NCI-H524 (cell line): ENCODE measurements at regions not wholly inside any gene's neighbourhood (a gene's known extent, or its start where the extent isn't known, plus 50 kb on each side); places are given as distances from the start of the nearest gene placed in this dataset.
"Not testable (repeated sequence)": the region's sequence is repeated elsewhere in the genome, so short reads cannot be mapped to it uniquely, and the experiment has no call there.

Experiments used
- DNase-seq, 2 experiments: peaks; one replicate each; lab custom pipeline; 2025; lab: John Stamatoyannopoulos, UW

GRCh38 chr2:65789923-65790675 lies 357.7 kb upstream of the SPRED2 start:
- DNase-seq: no peak

- no peak for DNase-seq
These were observed 356.2 kb upstream of the SPRED2 start for GRCh38 chr2:65788556-65788955.

DNA sequence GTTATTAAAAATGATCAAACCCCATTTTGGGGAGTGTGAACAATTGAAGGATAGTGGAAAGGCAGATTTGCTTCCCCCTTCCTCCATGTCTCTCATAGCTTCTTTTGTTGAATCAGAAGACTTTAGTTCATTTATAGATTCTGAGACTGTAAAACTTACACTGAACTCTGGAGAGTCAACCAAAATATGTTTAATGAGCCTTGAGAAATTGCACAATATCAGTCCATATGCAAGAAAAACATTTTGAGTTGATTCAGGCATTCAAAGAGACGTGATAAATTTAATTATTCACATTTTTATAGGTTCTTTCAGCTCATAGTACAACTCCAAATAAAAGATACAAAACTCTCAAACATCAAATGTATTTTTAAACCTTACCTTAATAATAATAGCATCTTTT lies 354.4 kb upstream of the SPRED2 start:
- no peak for DNase-seq

DNA sequence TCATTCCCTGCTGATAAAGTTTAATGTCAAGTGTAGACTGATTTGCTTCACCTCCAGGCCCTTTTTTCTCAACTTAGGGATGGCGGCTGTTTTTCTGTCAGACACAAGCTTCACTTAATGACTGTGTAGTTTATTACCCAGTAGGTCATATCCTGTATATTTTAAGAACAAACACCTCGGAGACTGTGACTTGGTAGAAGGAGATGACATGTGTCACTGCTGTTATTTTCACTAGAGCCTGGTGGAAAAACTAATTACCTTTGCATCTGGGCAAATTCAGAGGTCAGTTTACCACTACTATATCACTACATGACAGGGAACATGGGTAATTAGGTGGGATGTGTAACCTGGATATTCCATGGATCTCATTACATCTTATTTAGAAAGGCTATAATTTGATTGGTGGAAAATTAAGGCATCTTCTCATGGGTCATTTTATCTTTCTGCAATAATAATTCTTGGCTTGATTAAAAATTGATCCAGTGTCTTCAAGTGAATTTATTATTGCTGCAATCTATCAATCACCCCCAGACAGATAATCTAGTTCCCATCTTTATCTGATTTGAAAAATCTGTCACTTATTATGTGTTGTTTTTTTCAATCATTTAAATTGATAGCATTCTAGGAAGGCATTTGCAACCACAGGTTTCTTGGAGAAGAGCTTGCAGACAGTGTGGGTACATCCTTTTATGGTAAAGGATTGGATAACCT lies 353.8 kb upstream of the SPRED2 start:
- no peak for DNase-seq

DNA sequence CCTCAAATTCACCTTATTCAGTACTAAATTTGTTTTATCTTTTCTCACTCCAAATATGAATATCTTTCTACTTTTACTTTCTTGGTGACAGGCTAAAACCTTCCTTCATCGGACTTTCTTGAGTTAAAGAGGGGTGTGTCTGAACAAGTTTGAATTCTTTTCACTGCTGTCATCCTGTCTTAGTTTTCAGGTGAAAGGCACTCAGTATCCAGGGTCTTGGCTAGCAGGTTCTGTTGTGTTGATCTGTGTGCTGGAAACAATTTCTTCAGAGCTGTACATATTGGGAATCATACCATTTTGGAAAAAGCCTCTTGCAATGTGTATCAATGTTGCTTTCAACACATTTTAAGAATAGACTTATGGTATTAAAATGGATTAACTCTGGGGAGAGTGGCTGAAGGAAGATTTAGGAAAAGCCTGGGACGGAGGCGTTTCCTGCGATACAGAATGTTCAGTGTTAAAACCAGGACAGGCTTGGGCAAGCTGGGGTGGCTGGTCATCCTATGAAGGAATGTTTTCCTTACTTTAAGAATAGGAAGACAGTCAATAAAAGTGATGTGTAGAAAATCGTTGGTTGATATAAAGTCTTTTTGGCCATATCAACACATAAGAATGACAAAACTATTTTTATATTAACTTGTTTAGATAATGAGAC lies 350.7 kb upstream of the SPRED2 start:
- DNase-seq: no peak

DNA sequence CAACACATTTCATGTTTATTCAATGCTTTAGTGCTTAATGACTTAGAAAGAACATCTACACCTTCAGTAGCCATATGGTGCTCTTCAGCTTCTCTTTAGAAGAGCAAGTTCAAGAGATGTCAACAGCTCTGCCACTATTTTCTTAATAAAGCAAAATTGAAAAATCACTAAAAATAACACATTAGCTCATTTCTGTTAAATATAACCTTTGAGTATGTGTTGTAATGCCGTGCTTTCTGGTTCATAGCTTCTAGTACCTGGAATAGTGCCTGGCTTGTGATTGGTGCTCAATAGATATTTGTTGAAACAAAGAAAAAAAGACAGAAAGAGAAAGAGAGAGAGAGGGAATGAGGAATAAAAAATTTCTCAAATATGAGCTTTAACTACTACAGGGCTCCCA lies 349.8 kb upstream of the SPRED2 start:
- DNase-seq: no peak

DNA sequence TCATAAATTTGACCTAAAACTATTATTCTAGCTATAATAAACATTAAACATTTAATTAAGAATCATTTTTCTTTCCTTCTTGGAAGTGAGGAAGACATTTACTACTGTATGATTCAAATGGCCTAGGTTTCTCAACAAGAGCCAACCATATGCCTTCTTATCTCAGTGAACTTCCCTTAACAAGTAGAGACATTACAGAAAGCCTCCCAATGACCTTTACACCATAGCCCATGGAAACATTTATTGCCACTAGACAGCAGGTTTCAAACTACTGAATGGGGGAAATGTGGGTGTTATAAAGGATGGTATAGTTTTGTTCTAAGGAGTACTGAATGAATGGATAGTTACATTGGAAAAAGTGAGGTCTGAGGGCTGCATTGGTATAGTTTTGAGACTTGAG lies 349.4 kb upstream of the SPRED2 start:
- DNase-seq: no peak

DNA sequence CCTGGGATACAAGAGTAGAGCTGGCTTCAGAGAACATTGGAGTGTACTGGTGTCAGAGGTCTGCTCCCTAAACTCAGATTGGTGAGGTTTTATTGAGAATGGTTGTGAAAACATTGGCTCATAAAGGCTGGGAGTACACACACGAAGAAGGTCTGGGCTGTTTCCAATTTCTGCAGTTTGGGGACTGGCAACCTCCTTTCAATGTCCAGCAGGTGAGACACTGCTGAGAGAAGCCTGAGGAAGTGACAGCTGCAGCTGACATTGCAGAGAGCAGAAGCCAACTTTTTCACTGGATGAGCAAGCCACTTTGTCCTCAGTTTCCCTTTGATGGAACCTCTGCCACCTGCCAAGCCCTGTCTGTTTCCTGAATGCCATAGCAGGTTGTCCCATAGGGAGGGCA lies 346.6 kb upstream of the SPRED2 start:
- DNase-seq: no peak

DNA sequence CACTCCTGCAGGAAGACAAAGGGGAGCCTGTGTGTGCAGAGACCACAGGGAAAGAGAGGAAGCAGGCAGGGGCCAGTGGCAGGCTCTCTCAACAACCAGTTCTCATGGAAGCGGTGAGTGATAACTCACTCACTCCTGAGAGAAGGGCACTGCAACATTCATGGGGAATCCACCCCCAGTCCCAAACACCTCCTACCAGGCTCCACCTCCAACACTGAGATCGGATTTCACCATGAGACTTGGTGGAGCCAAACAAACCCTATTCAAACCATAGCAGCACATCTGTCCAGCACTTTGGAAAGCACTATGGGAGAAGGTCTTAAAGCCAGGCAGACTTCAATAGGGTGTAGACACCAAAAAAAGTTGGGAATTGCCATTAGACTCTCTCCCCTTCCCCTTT lies 345.7 kb upstream of the SPRED2 start:
- peak; percentile 13 to 15 for DNase-seq

DNA sequence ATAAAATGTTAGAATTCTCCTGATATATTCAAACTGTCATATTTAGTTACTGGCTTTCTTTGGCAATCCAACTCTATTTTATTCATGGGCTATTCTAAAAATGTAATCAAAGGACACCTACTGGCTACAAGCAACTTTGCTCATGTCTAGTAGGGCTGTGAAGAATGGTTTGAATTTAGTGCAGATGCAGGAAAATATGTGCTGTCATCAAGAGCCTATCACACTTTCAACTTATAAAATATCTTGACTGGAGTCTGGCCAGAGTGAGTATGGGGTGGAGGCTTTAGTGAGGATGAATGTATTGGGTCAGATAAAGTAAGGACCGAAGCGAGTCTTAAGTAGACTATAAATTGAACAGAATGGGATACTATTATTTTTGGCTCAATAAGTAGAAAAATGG lies 343.4 kb upstream of the SPRED2 start:
- no peak for DNase-seq

DNA sequence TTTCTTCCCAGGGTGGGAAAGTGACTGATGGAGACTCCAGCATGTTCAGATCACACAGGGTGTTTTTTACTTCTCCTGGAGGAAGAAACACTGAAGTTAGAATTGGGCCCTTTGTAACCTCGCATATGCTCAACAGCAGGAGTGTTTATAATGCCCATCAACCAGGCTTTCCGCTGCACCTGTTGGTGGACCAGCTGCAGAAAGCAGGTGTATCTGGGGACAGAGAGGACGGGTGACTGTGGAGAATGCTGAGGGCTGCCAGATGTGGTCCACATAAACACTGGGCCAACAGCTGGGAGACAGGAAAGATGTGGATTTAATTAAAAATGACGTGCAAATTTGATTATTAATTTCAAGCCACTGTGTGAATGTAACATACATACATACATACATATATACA lies 335.5 kb upstream of the SPRED2 start:
- no peak for DNase-seq

- DNase-seq: no peak
These were observed 334.4 kb upstream of the SPRED2 start for GRCh38 chr2:65766768-65767267.

GRCh38 chr2:65765376-65765775 lies 333.0 kb upstream of the SPRED2 start:
- no peak for DNase-seq

GRCh38 chr2:65762068-65762467 lies 329.7 kb upstream of the SPRED2 start:
- no peak for DNase-seq

GRCh38 chr2:65754219-65754618 lies 321.8 kb upstream of the SPRED2 start:
- no peak for DNase-seq

GRCh38 chr2:65751408-65751807 lies 319.0 kb upstream of the SPRED2 start:
- DNase-seq: no peak

GRCh38 chr2:65749545-65749944 lies 317.1 kb upstream of the SPRED2 start:
- no peak for DNase-seq

DNA sequence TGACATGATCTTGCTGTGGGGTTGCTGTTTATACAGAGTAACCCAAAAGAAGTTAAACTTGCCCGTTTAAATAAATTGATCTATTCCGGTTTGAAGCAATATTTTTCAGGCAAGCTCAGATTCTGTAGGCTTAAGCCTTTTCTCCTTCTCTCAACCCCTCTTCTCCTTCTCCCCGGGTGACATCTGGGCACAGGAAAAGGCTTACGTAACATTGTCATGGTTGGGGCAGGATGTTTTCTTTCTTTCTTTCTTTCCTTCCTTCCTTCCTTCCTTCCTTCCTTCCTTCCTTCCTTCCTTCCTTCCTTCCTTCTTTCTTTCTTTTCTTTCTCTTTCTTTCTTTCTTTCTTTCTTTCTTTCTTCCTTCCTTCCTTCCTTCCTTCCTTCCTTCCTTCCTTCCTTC lies 315.5 kb upstream of the SPRED2 start:
- DNase-seq: not testable (repeated sequence)

DNA sequence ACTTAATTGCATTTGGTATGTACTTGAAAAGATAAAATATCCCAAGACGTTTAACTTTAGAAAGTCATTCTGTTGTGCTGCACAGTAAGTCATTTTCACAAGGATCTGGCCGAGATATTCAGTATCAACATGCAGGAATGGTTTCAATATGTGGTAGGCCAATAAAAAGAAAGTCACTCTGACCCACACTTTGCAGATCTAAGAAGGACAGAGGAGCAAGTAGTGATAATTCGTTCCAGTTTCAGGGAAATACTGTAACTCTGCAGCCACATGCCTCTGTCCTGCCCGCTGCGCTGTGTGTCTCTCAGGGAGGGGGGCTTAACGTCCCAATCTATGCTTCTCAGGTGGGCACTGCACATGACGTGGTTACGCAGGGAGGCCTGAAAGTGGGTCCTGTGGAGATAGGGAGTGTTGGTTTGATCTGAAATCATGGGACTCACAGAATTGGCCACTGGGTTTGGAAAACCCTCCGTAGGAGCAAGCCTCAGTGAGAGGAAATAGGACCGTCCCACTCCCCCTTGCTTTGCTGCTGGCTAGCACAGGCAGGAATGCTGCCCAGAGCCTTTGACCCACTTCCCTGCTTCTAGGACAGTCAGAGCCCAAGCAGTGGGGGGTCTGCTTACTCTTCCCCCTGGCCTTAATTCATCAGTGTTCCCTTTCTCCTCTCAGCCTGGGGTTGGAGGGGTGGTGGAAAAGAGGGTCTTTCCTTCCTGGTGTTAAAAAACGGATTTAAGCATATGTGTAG lies 314.7 kb upstream of the SPRED2 start:
- no peak for DNase-seq

GRCh38 chr2:65744477-65745200 lies 312.2 kb upstream of the SPRED2 start:
- DNase-seq: no peak

- DNase-seq: no peak
These were observed 310.6 kb upstream of the SPRED2 start for GRCh38 chr2:65742977-65743376.

- no peak for DNase-seq
These were observed 307.5 kb upstream of the SPRED2 start for GRCh38 chr2:65739927-65740326.
